ENCODE measurements at regions not wholly inside any gene's neighbourhood (a gene's known extent, or its start where the extent isn't known, plus 50 kb on each side); places are given as distances from the start of the nearest gene placed in this dataset.

DNA sequence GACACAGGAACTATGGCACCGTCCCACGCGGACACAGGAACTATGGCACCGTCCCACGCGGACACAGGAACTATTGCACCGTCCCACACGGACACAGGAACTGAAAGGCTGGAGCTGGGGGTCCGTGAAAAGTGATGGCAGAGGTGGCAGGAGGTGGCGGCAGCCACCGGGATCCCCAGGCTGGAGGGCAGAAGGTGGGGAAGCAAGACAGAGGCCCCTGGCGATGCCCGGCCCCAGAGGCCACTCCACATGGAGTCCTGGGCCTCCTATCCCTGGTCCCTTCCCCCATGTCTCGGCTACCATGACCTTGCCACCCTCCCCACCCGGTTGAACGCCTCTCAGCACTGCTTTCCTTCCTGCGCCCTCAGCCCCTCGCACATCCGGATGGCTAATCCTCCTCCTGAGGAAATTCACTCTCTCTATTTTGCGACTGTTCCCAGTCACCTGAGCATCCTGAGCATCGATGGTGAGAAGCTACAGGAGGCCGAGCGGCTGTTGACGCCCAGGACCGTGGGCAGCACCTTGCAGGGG is 181.4 kb downstream of the TMEM18 start:
- TF ChIP-seq POLR2AphosphoS5 (IDR thresholded peaks at IDR 0.05; ENCODE audit: low read depth, low read length), result no peak
- TF ChIP-seq TAF1 (IDR thresholded peaks at IDR 0.05; ENCODE audit: borderline replicate concordance, insufficient read depth, low read length), result no peak
- no peak for TF ChIP-seq SIN3A (IDR thresholded peaks at IDR 0.05; ENCODE audit: borderline replicate concordance, insufficient read depth, low read length)
- TF ChIP-seq, protein P1, sequence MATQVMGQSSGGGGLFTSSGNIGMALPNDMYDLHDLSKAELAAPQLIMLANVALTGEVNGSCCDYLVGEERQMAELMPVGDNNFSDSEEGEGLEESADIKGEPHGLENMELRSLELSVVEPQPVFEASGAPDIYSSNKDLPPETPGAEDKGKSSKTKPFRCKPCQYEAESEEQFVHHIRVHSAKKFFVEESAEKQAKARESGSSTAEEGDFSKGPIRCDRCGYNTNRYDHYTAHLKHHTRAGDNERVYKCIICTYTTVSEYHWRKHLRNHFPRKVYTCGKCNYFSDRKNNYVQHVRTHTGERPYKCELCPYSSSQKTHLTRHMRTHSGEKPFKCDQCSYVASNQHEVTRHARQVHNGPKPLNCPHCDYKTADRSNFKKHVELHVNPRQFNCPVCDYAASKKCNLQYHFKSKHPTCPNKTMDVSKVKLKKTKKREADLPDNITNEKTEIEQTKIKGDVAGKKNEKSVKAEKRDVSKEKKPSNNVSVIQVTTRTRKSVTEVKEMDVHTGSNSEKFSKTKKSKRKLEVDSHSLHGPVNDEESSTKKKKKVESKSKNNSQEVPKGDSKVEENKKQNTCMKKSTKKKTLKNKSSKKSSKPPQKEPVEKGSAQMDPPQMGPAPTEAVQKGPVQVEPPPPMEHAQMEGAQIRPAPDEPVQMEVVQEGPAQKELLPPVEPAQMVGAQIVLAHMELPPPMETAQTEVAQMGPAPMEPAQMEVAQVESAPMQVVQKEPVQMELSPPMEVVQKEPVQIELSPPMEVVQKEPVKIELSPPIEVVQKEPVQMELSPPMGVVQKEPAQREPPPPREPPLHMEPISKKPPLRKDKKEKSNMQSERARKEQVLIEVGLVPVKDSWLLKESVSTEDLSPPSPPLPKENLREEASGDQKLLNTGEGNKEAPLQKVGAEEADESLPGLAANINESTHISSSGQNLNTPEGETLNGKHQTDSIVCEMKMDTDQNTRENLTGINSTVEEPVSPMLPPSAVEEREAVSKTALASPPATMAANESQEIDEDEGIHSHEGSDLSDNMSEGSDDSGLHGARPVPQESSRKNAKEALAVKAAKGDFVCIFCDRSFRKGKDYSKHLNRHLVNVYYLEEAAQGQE (IDR thresholded peaks at IDR 0.05; ENCODE audit: insufficient read depth in 1 of 2, low read depth in 2 of 2, low read length in 2 of 2), result no peak
- TF ChIP-seq FOXP2 (optimal IDR thresholded peaks at IDR 0.05; ENCODE audit: borderline replicate concordance, extremely low read depth, extremely low read length, insufficient read depth), result no peak

Data from PFSK-1 (cell line).